ENCODE measurements at regions not wholly inside any gene's neighbourhood (a gene's known extent, or its start where the extent isn't known, plus 50 kb on each side); places are given as distances from the start of the nearest gene placed in this dataset.

GRCh38 chr5:17374973-17375742, 122.9 kb upstream of the TAF11L2 start:
- no peak for TF ChIP-seq CTCF (IDR thresholded peaks at IDR 0.05; ENCODE audit: extremely low read depth in 1 of 2, insufficient read depth in 1 of 2, low read depth in 1 of 2, low read length in 2 of 2)
- no peak for TF ChIP-seq MAX (IDR thresholded peaks at IDR 0.05; ENCODE audit: insufficient read depth, insufficient read length)
